Stimulated activated CD8-positive, alpha-beta memory T cell treated with anti-CD3 and anti-CD28 coated beads, Interleukin-7, amount 100 ng/mL, for 48 hours (primary cell): ENCODE measurements at regions not wholly inside any gene's neighbourhood (a gene's known extent, or its start where the extent isn't known, plus 50 kb on each side); places are given as distances from the start of the nearest gene placed in this dataset.
A peak's percentile ranks its signal among the peaks of the same experiment; 100 is the strongest.
"Not testable (repeated sequence)": the region's sequence is repeated elsewhere in the genome, so short reads cannot be mapped to it uniquely, and the experiment has no call there.

Source experiments
- DNase-seq, 2 donors: peaks; one replicate each; pipeline ENCODE4 v3.0.0-alpha.2; 2020; ENCODE audit warnings: low read depth in 1 of 2; ENCODE audit errors: extremely low read depth in 1 of 2

- not testable (repeated sequence) for DNase-seq
These were observed 127.0 kb upstream of the NBPF11 start for GRCh38 chr1:148279002-148279542.

GRCh38 chr1:148277865-148278279, 125.8 kb upstream of the NBPF11 start:
- not testable (repeated sequence) for DNase-seq

- DNase-seq = not testable (repeated sequence)
These were observed 115.0 kb upstream of the NBPF11 start for GRCh38 chr1:148267066-148267465.

- no peak for DNase-seq
These were observed 112.5 kb upstream of the NBPF11 start for GRCh38 chr1:148264374-148265276.

- DNase-seq = no peak
These were observed 111.8 kb upstream of the NBPF11 start for GRCh38 chr1:148263906-148264255.

GRCh38 chr1:148263128-148263905, 111.2 kb upstream of the NBPF11 start:
- DNase-seq = peak; percentile 48 to 74

- not testable (repeated sequence) for DNase-seq
These were observed 109.6 kb upstream of the NBPF11 start for GRCh38 chr1:148261684-148262083.

- DNase-seq = not testable (repeated sequence)
These were observed 105.8 kb upstream of the NBPF11 start for GRCh38 chr1:148257886-148258285.

GRCh38 chr1:148254611-148255429, 102.7 kb upstream of the NBPF11 start:
- DNase-seq = not testable (repeated sequence)

GRCh38 chr1:148253808-148254207, 101.7 kb upstream of the NBPF11 start:
- not testable (repeated sequence) for DNase-seq

- not testable (repeated sequence) for DNase-seq
These were observed 96.7 kb upstream of the NBPF11 start for GRCh38 chr1:148248798-148249197.

- not testable (repeated sequence) for DNase-seq
These were observed 94.3 kb upstream of the NBPF11 start for GRCh38 chr1:148246258-148246861.

GRCh38 chr1:148245843-148246242, 93.8 kb upstream of the NBPF11 start:
- DNase-seq = not testable (repeated sequence)

- not testable (repeated sequence) for DNase-seq
These were observed 93.4 kb upstream of the NBPF11 start for GRCh38 chr1:148245443-148245842.

GRCh38 chr1:148233250-148233649, 81.2 kb upstream of the NBPF11 start:
- DNase-seq = not testable (repeated sequence)

GRCh38 chr1:148228846-148229245, 76.8 kb upstream of the NBPF11 start:
- not testable (repeated sequence) for DNase-seq

GRCh38 chr1:148222399-148223159, 70.5 kb upstream of the NBPF11 start:
- not testable (repeated sequence) for DNase-seq

GRCh38 chr1:148221593-148221992, 69.5 kb upstream of the NBPF11 start:
- DNase-seq = not testable (repeated sequence)

- not testable (repeated sequence) for DNase-seq
These were observed 67.1 kb upstream of the NBPF11 start for GRCh38 chr1:148219229-148219628.
